IMR-90 (cell line): ENCODE measurements at regions not wholly inside any gene's neighbourhood (a gene's known extent, or its start where the extent isn't known, plus 50 kb on each side); places are given as distances from the start of the nearest gene placed in this dataset.
A peak's percentile ranks its signal among the peaks of the same experiment; 100 is the strongest.

ENCODE experiments used
- ATAC-seq: fragments of 200-7000 bp; cut with Tn5 transposase; 2 replicates; pipeline ENCODE4 v1.9.1; 2020; ENCODE audit warnings: low read depth, mild to moderate bottlenecking, moderate library complexity
- BruUV-seq: library from RNA; stranded (reverse); fragments of 400-500 nt; replicated peaks from 2 replicates; lab custom pipeline; 2021; lab: Mats Ljungman, UMichigan
- CTCF ChIA-PET: fragments of 300-600 bp; formaldehyde crosslinking; extraction: SDS; loops from one replicate; lab custom pipeline; 2021; ENCODE audit warnings: antibody characterized with exemption; lab: Yijun Ruan, JAX
- POLR2A ChIA-PET: fragments of 300-600 bp; sonication (Branson Sonifier 250); formaldehyde crosslinking; loops from one replicate; lab custom pipeline; 2022; ENCODE audit warnings: antibody characterized with exemption; ENCODE audit not compliant: unreplicated experiment; lab: Charles Lee
- DNase-seq: peaks from one replicate; pipeline ENCODE4 v3.0.0; 2013
- H2AFZ ChIP-seq: replicated peaks from 2 replicates; pipeline ENCODE3; 2013; ENCODE audit warnings: low read length, mild to moderate bottlenecking; ENCODE audit not compliant: poor library complexity
- H2AK5ac ChIP-seq: 2 replicates; pipeline ENCODE4 v1.6.1; 2013; ENCODE audit warnings: low read depth, low read length, inconsistent platforms
- H2AK9ac ChIP-seq: replicated peaks from 2 replicates; pipeline ENCODE3; 2013; ENCODE audit warnings: mild to moderate bottlenecking, low read depth, low read length, moderate library complexity; ENCODE audit not compliant: poor library complexity
- H2BK120ac ChIP-seq: 2 replicates; pipeline ENCODE4 v1.6.1; 2013; ENCODE audit warnings: low read depth, low read length, inconsistent platforms
- H2BK15ac ChIP-seq: 3 replicates; pipeline ENCODE4 v1.6.1; 2013; ENCODE audit warnings: low read depth, low read length, inconsistent platforms
- H2BK20ac ChIP-seq: 2 replicates; pipeline ENCODE4 v1.6.1; 2013; ENCODE audit warnings: low read depth, mild to moderate bottlenecking, inconsistent platforms, low read length, moderate library complexity
- H2BK5ac ChIP-seq: 2 replicates; pipeline ENCODE4 v1.6.1; 2013; ENCODE audit warnings: mild to moderate bottlenecking, low read depth, low read length, inconsistent platforms; ENCODE audit not compliant: poor library complexity, severe bottlenecking
- H3K14ac ChIP-seq: replicated peaks from 2 replicates; pipeline ENCODE4 v1.6.1; 2013; ENCODE audit warnings: low read depth, low read length, inconsistent platforms
- H3K18ac ChIP-seq: 2 replicates; pipeline ENCODE4 v1.6.1; 2013; ENCODE audit warnings: low read depth, low read length, control low read depth
- H3K23ac ChIP-seq: 2 replicates; pipeline ENCODE4 v1.6.1; 2013; ENCODE audit warnings: low read depth, low read length, inconsistent platforms
- H3K27ac ChIP-seq: 2 replicates; pipeline ENCODE4 v1.5.1; 2013; ENCODE audit warnings: mild to moderate bottlenecking, control low read depth, low read length; ENCODE audit not compliant: insufficient read depth
- H3K27me3 ChIP-seq: 2 replicates; pipeline ENCODE4 v1.6.1; 2013; ENCODE audit warnings: low read length; ENCODE audit not compliant: control insufficient read depth, insufficient read depth
- H3K36me3 ChIP-seq: 2 replicates; pipeline ENCODE4 v1.6.1; 2013; ENCODE audit warnings: low read length, mixed read lengths; ENCODE audit not compliant: control insufficient read depth, insufficient read depth
- H3K4ac ChIP-seq: 2 replicates; pipeline ENCODE4 v1.6.1; 2013; ENCODE audit warnings: low read depth, low read length, inconsistent platforms
- H3K4me1 ChIP-seq: 2 replicates; pipeline ENCODE4 v1.6.1; 2013; ENCODE audit warnings: low read length, mixed read lengths; ENCODE audit not compliant: control insufficient read depth, insufficient read depth
- H3K4me2 ChIP-seq: 2 replicates; pipeline ENCODE4 v1.6.1; 2013; ENCODE audit warnings: low read depth, mild to moderate bottlenecking, control low read depth, low read length, moderate library complexity
- H3K4me3 ChIP-seq: 2 replicates; pipeline ENCODE4 v1.5.1; 2013; ENCODE audit warnings: low read depth, mild to moderate bottlenecking, control low read depth, low read length, moderate library complexity; ENCODE audit not compliant: insufficient read depth
- H3K56ac ChIP-seq: 2 replicates; pipeline ENCODE4 v1.6.1; 2013; ENCODE audit warnings: low read length, inconsistent platforms; ENCODE audit not compliant: insufficient read depth; ENCODE audit errors: extremely low read depth
- H3K79me1 ChIP-seq, 2 experiments: 2 replicates each; pipeline ENCODE4 v1.6.1; 2013; ENCODE audit warnings: low read length in 2 of 2, inconsistent platforms in 1 of 2, low read depth in 1 of 2
- H3K9ac ChIP-seq: 2 replicates; pipeline ENCODE4 v1.6.1; 2013; ENCODE audit warnings: low read depth, low read length, control low read depth
- H3K9me1 ChIP-seq: 2 replicates; pipeline ENCODE4 v1.6.1; 2013; ENCODE audit warnings: low read length, inconsistent platforms; ENCODE audit not compliant: insufficient read depth
- H3K9me3 ChIP-seq: 2 replicates; pipeline ENCODE4 v1.6.1; 2013; ENCODE audit warnings: low read length; ENCODE audit not compliant: control insufficient read depth, insufficient read depth
- H4K20me1 ChIP-seq: 2 replicates; pipeline ENCODE4 v1.6.1; 2013; ENCODE audit warnings: low read length, inconsistent platforms; ENCODE audit not compliant: insufficient read depth
- H4K5ac ChIP-seq: 2 replicates; pipeline ENCODE4 v1.6.1; 2013; ENCODE audit warnings: mild to moderate bottlenecking, low read depth, low read length, control low read depth
- H4K8ac ChIP-seq, 2 experiments: 2 replicates each; pipeline ENCODE4 v1.6.1; 2013; ENCODE audit warnings: low read depth in 2 of 2, low read length in 2 of 2, control low read depth in 1 of 2, inconsistent platforms in 1 of 2
- H4K91ac ChIP-seq: 2 replicates; pipeline ENCODE4 v1.6.1; 2013; ENCODE audit warnings: low read depth, low read length, inconsistent platforms; ENCODE audit not compliant: insufficient read depth
- BHLHE40 ChIP-seq: fragments of 150-350 bp; IDR thresholded peaks from 2 replicates; pipeline ENCODE4 v1.6.1; 2016; ENCODE audit warnings: mild to moderate bottlenecking, low read depth, low read length
- CEBPB ChIP-seq: IDR thresholded peaks from 2 replicates; pipeline ENCODE4 v1.6.1; 2012; ENCODE audit warnings: low read depth, low read length, improper control_type of control experiment
- CHD1 ChIP-seq: IDR thresholded peaks from 2 replicates; pipeline ENCODE4 v1.6.1; 2012; ENCODE audit warnings: low read depth, low read length, improper control_type of control experiment
- ELK1 ChIP-seq: fragments of 150-350 bp; IDR thresholded peaks from 2 replicates; pipeline ENCODE4 v1.6.1; 2016; ENCODE audit warnings: low read depth, mild to moderate bottlenecking, low read length, moderate library complexity, borderline replicate concordance
- FOS ChIP-seq: fragments of 150-350 bp; IDR thresholded peaks from 2 replicates; pipeline ENCODE4 v1.6.1; 2016; ENCODE audit warnings: low read depth, low read length
- MAFK ChIP-seq: IDR thresholded peaks from 2 replicates; pipeline ENCODE4 v1.6.1; 2012; ENCODE audit warnings: low read depth, low read length, improper control_type of control experiment
- MAZ ChIP-seq: IDR thresholded peaks from 2 replicates; pipeline ENCODE4 v1.6.1; 2012; ENCODE audit warnings: low read depth, mild to moderate bottlenecking, low read length, improper control_type of control experiment, moderate library complexity, borderline replicate concordance
- MXI1 ChIP-seq: IDR thresholded peaks from 2 replicates; pipeline ENCODE4 v1.6.1; 2012; ENCODE audit warnings: low read depth, mild to moderate bottlenecking, low read length, moderate library complexity, borderline replicate concordance
- NFE2L2 ChIP-seq: fragments of 150-350 bp; IDR thresholded peaks from 2 replicates; pipeline ENCODE4 v1.6.1; 2016; ENCODE audit warnings: low read depth, mild to moderate bottlenecking, low read length
- POLR2A ChIP-seq: IDR thresholded peaks from 2 replicates; pipeline ENCODE4 v1.6.1; 2012; ENCODE audit warnings: mild to moderate bottlenecking, low read depth, low read length
- RAD21 ChIP-seq: IDR thresholded peaks from 2 replicates; pipeline ENCODE4 v1.6.1; 2012; ENCODE audit warnings: low read length, improper control_type of control experiment
- RCOR1 ChIP-seq: IDR thresholded peaks from 2 replicates; pipeline ENCODE4 v1.6.1; 2012; ENCODE audit warnings: mild to moderate bottlenecking, low read length, improper control_type of control experiment; ENCODE audit not compliant: insufficient replicate concordance
- RFX5 ChIP-seq: IDR thresholded peaks from 2 replicates; pipeline ENCODE4 v1.8.0; 2012; ENCODE audit warnings: low read depth, mild to moderate bottlenecking, low read length, moderate library complexity
- SMC3 ChIP-seq: fragments of 150-350 bp; IDR thresholded peaks from 2 replicates; pipeline ENCODE4 v1.6.1; 2016; ENCODE audit warnings: low read depth, mild to moderate bottlenecking, antibody characterized with exemption, low read length, moderate library complexity
- USF2 ChIP-seq: fragments of 150-350 bp; IDR thresholded peaks from 2 replicates; pipeline ENCODE4 v1.6.1; 2017; ENCODE audit warnings: mild to moderate bottlenecking, antibody characterized with exemption, low read length, low read depth
- WGBS, 2 experiments: methylation state at CpG; one replicate each; pipeline versions ENCODE4 v1.1.5 to v1.1.7; 2013; ENCODE audit warnings: missing lambda C conversion rate in 2 of 2; ENCODE audit not compliant: insufficient read length in 1 of 2; ENCODE audit errors: extremely low coverage in 2 of 2; 5-methylcytosine and 5-hydroxymethylcytosine counted together
- dilution Hi-C: fragments of 300-500 bp; cut with HindIII; formaldehyde crosslinking; loops from one replicate; pipeline ENCODE4 v1.14.3; 2018; ENCODE audit warnings: low sequenced_read_pairs; ENCODE audit not compliant: unreplicated experiment
- in situ Hi-C: fragments of 300-500 bp; cut with MboI; formaldehyde crosslinking; loops from 3 replicates; pipeline ENCODE4 v1.14.3; 2019; ENCODE audit warnings: low sequenced_read_pairs, inconsistent platforms, mixed read lengths
- intact Hi-C: fragments of 100-400 bp; cut with micrococcal nuclease; formaldehyde crosslinking; loops from 2 replicates; pipeline ENCODE4 v1.10.0; 2022
- TF ChIP-seq, protein P1 (sequence below): conservative IDR thresholded peaks from 2 replicates; pipeline ENCODE4 v1.5.1; 2012; ENCODE audit warnings: mild to moderate bottlenecking, low read depth, low read length, improper control_type of control experiment

- peaks cover 45% of the 10 kb centered on the region for H3K4me1 ChIP-seq
- dilution Hi-C loops (no loop called here), intact Hi-C loops (no loop called here), in situ Hi-C loops (loop anchor here (10.0 kb wide), 1 partner anchor 148 kb away; the partner anchor contains the start of gene ZFP36L2)
- peak overlapping the region; percentile 99 for H2BK5ac ChIP-seq
- H3K14ac ChIP-seq, result peak overlapping the region; percentile 99
- H3K4me2 ChIP-seq, result no peak overlapping the region
- no peak overlapping the region for H3K56ac ChIP-seq
- H4K5ac ChIP-seq, result peak overlapping the region; percentile 92
- H4K8ac ChIP-seq, result peak overlapping the region; percentile 90 to 98
- H3K18ac ChIP-seq, result peak overlapping the region; percentile 98
- peaks cover 0 to 27% of the 10 kb centered on the region in 2 experiments; a peak in 2 of 4 replicates for H3K79me1 ChIP-seq
- no peak overlapping the region for H2AFZ ChIP-seq
- no peak overlapping the region for H3K9ac ChIP-seq
- BruUV-seq, result no TSS peak
- peak overlapping the region; percentile 100 for H3K4ac ChIP-seq
- H3K27ac ChIP-seq, result peak overlapping the region; percentile 96
- ATAC-seq (no peak), DNase-seq (no peak)
- H2BK15ac ChIP-seq, result peak overlapping the region; percentile 98; the same call in 2 of the 3 replicates
- H4K91ac ChIP-seq, result peak overlapping the region; percentile 100
- ChIA-PET CTCF (no interaction called here), POLR2A (no interaction called here)
- H4K20me1 ChIP-seq, result no peaks in the 10 kb centered on the region
- no peaks in the 10 kb centered on the region for H3K36me3 ChIP-seq
- no peaks in the 10 kb centered on the region for H3K9me3 ChIP-seq
- peak overlapping the region; percentile 100 for H2BK20ac ChIP-seq
- no peak for TF ChIP-seq FOS
- TF ChIP-seq POLR2A, result no peak
- TF ChIP-seq RCOR1, result no peak
- TF ChIP-seq RAD21, result no peak
- TF ChIP-seq MAZ, result no peak
- no peak for TF ChIP-seq NFE2L2
- no peak for TF ChIP-seq CEBPB
- TF ChIP-seq MAFK, result no peak
- TF ChIP-seq, protein P1, sequence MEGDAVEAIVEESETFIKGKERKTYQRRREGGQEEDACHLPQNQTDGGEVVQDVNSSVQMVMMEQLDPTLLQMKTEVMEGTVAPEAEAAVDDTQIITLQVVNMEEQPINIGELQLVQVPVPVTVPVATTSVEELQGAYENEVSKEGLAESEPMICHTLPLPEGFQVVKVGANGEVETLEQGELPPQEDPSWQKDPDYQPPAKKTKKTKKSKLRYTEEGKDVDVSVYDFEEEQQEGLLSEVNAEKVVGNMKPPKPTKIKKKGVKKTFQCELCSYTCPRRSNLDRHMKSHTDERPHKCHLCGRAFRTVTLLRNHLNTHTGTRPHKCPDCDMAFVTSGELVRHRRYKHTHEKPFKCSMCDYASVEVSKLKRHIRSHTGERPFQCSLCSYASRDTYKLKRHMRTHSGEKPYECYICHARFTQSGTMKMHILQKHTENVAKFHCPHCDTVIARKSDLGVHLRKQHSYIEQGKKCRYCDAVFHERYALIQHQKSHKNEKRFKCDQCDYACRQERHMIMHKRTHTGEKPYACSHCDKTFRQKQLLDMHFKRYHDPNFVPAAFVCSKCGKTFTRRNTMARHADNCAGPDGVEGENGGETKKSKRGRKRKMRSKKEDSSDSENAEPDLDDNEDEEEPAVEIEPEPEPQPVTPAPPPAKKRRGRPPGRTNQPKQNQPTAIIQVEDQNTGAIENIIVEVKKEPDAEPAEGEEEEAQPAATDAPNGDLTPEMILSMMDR, result no peak
- no peak for TF ChIP-seq RFX5
- no peak for TF ChIP-seq BHLHE40
- no peak for TF ChIP-seq USF2
- TF ChIP-seq CHD1, result no peak
- TF ChIP-seq MXI1, result no peak
- TF ChIP-seq ELK1, result no peak
- no peak for TF ChIP-seq SMC3
- H3K23ac ChIP-seq, result peak overlapping the region; percentile 98; the same call in 1 of the 2 replicates
- no CpG with 5 or more reads among the region's 5 CpGs for WGBS, 2 experiments
- H2AK9ac ChIP-seq, result no peak overlapping the region
- no peak overlapping the region for H3K4me3 ChIP-seq
- no peaks in the 10 kb centered on the region for H3K27me3 ChIP-seq
- H2BK120ac ChIP-seq, result peak overlapping the region; percentile 100
- peak overlapping the region; percentile 100 for H2AK5ac ChIP-seq
- peaks cover 54% of the 10 kb centered on the region for H3K9me1 ChIP-seq
Measured at GRCh38 chr2:43076676-43077075, 149.7 kb downstream of the ZFP36L2 start.
